Mucosa of descending colon (tissue), 3 donors: ENCODE measurements at regions not wholly inside any gene's neighbourhood (a gene's known extent, or its start where the extent isn't known, plus 50 kb on each side); places are given as distances from the start of the nearest gene placed in this dataset.

Source experiments
- ATAC-seq: fragments of 200-7000 bp; cut with Tn5 transposase; one replicate; pipeline ENCODE4 v1.9.1; 2020; ENCODE audit warnings: mild to moderate bottlenecking, moderate library complexity
- DNase-seq, 3 donors: peaks; one replicate each; pipeline ENCODE4 v3.0.0-alpha.2; 2020
- H3K36me3 ChIP-seq: fragments of 200-600 bp; one replicate; pipeline ENCODE4 v1.8.0; 2021; ENCODE audit warnings: low read depth, mild to moderate bottlenecking
- H3K4me1 ChIP-seq: fragments of 200-600 bp; one replicate; pipeline ENCODE4 v1.8.0; 2021; ENCODE audit warnings: low read depth, mild to moderate bottlenecking
- H3K4me3 ChIP-seq: fragments of 200-600 bp; one replicate; pipeline ENCODE4 v1.8.0; 2021; ENCODE audit warnings: mild to moderate bottlenecking
- H3K9me3 ChIP-seq: fragments of 200-600 bp; one replicate; pipeline ENCODE4 v1.8.0; 2021; ENCODE audit warnings: mild to moderate bottlenecking
- CTCF ChIP-seq: fragments of 200-600 bp; IDR thresholded peaks from one replicate; pipeline ENCODE4 v1.8.0; 2022; ENCODE audit warnings: antibody characterized with exemption, mild to moderate bottlenecking
- intact Hi-C, 2 donors: fragments of 100-400 bp; cut with DNase I in 1 of 2; cut with micrococcal nuclease in 1 of 2; formaldehyde crosslinking; loops; one replicate each; pipeline versions ENCODE4 v1.11.0 to v1.11.1; 2022; cut with DNase I, micrococcal nuclease
- donor health status: DM: no; HTN: no; CAD: no; lungs with moderate emphysema.
- donor health status: DM: no; HTN: no; CAD: no.
- donor health status: DM: no; HTN: yes; CAD: no.

- no peaks in the 10 kb centered on the region for H3K9me3 ChIP-seq
- ATAC-seq, result no peak
- H3K4me3 ChIP-seq, result no peak overlapping the region
- no peak for DNase-seq
- no peaks in the 10 kb centered on the region for H3K4me1 ChIP-seq
- TF ChIP-seq CTCF, result no peak
- intact Hi-C loops, result no loop called here
- H3K36me3 ChIP-seq, result no peaks in the 10 kb centered on the region
Observed at GRCh38 chr2:177106212-177106611, 106.4 kb upstream of the HNRNPA3 start.

- no peak for ATAC-seq
- intact Hi-C loops, result no loop called here
- H3K36me3 ChIP-seq, result no peaks in the 10 kb centered on the region
- TF ChIP-seq CTCF, result no peak
- no peaks in the 10 kb centered on the region for H3K9me3 ChIP-seq
- no peak overlapping the region for H3K4me3 ChIP-seq
- H3K4me1 ChIP-seq, result no peaks in the 10 kb centered on the region
- DNase-seq, result no peak
Observed at GRCh38 chr2:177108890-177109289, 103.7 kb upstream of the HNRNPA3 start.

- no peaks in the 10 kb centered on the region for H3K36me3 ChIP-seq
- H3K4me1 ChIP-seq, result no peaks in the 10 kb centered on the region
- no peaks in the 10 kb centered on the region for H3K9me3 ChIP-seq
- DNase-seq (no peak), ATAC-seq (no peak)
- intact Hi-C loops, result no loop called here
- H3K4me3 ChIP-seq, result no peak overlapping the region
- no peak for TF ChIP-seq CTCF
Observed at GRCh38 chr2:177114712-177115111, 97.9 kb upstream of the HNRNPA3 start.

GRCh38 chr2:177117755-177118154 is 94.8 kb upstream of the HNRNPA3 start:
- no peaks in the 10 kb centered on the region for H3K4me1 ChIP-seq
- H3K36me3 ChIP-seq, result no peaks in the 10 kb centered on the region
- intact Hi-C loops, result no loop called here
- H3K9me3 ChIP-seq, result no peaks in the 10 kb centered on the region
- ATAC-seq (no peak), DNase-seq (no peak)
- no peak for TF ChIP-seq CTCF
- H3K4me3 ChIP-seq, result no peak overlapping the region

GRCh38 chr2:177118636-177119035 is 94.0 kb upstream of the HNRNPA3 start:
- Histone ChIP-seq H3K4me1 (no peaks in the 10 kb centered on the region), H3K4me3 (no peak overlapping the region), H3K36me3 (no peaks in the 10 kb centered on the region), H3K9me3 (no peaks in the 10 kb centered on the region)
- ATAC-seq (no peak), DNase-seq (no peak)
- TF ChIP-seq CTCF, result no peak
- intact Hi-C loops, result no loop called here

- no peaks in the 10 kb centered on the region for H3K4me1 ChIP-seq
- intact Hi-C loops, result no loop called here
- ATAC-seq (no peak), DNase-seq (no peak)
- no peak overlapping the region for H3K4me3 ChIP-seq
- H3K36me3 ChIP-seq, result no peaks in the 10 kb centered on the region
- no peaks in the 10 kb centered on the region for H3K9me3 ChIP-seq
- TF ChIP-seq CTCF, result no peak
Observed at GRCh38 chr2:177119099-177119498, 93.5 kb upstream of the HNRNPA3 start.
